HG03066 (cell line): ENCODE measurements at regions not wholly inside any gene's neighbourhood (a gene's known extent, or its start where the extent isn't known, plus 50 kb on each side); places are given as distances from the start of the nearest gene placed in this dataset.
"Not testable (repeated sequence)": the region's sequence is repeated elsewhere in the genome, so short reads cannot be mapped to it uniquely, and the experiment has no call there.

ENCODE experiments used
- ATAC-seq: cut with Tn5 transposase; IDR thresholded peaks from one replicate; pipeline ENCODE4 v1.9.1; 2021; ENCODE audit warnings: low read depth; ENCODE audit not compliant: unreplicated experiment

DNA sequence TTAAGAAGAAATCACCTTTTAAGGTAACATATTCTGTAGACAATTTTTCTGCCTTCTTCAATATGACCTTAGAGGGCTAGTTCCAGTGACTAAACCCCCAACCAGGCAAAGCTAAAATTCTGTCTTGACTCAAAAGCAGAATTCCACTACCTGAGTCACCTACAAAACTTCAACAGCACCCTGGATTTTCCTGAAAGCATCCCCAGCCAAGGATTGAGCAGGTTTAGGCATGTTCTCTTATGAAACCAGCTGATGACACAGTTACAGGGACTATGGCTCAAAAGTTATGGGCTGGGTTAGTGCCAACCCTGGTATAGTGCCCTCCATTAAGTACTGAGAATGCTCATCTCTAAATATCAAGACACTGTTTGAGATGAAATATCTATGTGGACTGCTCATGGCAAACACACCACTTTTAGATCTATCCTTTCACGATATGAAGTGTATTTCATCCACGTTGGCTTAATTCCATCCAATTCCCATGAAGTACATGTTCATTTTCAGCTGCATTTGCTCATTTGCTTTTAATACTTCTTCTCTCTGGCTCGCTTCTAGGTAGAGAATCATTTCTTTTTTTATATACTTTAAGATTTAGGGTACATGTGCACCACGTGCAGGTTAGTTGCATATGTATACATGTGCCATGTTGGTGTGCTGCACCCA, 53.6 kb upstream of the TNFAIP3 start:
- ATAC-seq = no peak

DNA sequence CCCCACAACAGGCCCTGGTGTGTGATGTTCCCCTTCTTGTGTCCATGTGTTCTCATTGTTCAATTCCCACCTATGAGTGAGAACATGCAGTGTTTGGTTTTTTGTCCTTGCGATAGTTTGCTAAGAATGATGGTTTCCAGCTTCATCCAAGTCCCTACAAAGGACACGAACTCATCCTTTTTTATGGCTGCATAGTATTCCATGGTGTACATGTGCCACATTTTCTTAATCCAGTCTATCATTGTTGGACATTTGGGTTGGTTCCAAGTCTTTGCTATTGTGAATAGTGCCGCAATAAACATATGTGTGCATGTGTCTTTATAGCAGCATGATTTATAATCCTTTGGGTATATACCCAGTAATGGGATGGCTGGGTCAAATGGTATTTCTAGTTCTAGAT, 53.0 kb upstream of the TNFAIP3 start:
- ATAC-seq = not testable (repeated sequence)

DNA sequence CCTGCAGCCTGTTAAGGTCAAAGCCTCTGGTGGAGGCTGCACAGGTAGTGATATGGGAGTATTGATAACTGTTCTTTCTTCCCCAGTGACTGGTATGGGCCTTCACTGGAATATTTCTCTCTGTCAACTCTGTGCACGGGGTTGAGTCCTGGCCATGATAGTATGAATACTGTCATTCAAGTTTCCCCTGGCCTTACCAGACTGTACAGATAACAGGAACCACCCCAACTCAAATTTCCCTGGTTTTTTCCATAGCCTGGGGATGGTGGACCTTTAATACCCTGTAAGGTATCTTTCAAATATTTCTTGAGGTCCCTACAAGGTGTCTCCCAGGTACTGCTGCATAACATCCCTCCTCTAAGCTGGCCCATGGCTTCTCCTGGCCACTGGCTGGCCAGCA, 51.4 kb upstream of the TNFAIP3 start:
- ATAC-seq = no peak

DNA sequence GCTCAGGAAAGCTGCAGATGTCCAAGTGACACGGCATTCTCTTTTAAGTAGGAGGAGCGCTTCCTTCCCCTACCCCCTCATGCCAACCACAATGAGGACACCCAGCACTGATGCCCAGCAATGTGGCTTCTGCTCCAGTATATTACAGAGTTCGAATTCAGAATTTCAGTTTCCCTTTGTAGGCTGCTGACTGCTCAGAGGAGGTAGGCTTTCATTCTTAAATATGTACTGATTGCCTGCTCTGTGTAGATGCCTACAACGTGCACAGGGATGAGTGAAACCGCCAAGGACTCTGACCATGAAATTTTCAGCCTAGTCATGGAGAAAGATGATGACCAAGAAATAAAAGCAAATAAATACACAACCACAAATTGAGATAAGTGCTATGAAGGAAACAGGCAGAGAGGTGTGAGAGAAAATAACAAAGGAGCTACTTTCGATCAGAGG, 50.9 kb upstream of the TNFAIP3 start:
- ATAC-seq = peak; percentile 39

DNA sequence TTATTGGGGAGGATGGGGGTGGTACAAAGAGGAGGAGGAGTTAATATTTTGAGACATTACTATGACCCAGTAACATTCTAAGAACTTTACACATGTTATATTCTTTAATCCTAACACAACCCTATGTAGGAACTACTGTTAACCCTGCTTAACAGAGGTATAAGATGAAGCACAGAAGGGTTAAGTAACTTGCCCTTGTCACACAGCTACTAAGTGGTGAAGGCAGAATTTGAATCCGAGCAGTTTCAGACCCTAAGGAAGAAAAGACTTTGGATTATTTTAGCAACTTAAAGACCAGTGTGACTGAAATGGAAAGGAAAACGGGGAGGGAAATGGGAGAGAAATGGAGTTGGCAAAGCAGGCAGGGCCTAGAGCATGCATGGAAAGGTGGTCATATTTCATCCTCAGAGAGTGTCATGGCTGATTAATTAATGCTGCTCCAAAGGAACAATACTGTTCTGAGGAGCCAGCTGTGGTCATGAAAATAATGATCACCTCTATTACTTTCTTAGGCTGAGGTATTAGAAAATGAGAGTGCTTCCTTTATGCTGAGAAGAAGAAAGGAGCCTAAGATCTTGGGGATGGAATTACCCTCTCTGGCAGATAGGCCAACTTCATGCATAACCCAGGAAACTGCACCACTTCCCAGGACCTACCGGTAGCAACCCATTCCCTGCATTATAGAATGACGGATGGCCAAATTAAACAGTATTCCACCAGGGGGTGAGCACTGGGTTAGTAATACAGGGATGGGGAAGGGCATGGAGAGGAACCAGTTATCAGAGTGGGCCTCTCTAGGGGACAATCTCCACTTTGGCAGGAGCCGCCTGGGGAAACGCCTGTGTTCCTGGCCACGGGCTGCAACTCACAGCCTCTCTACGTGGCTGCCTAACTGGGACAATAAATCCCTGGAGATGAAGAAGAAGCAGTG, 50.1 kb upstream of the TNFAIP3 start:
- ATAC-seq = no peak
